K562 (cell line): ENCODE measurements at regions not wholly inside any gene's neighbourhood (a gene's known extent, or its start where the extent isn't known, plus 50 kb on each side); places are given as distances from the start of the nearest gene placed in this dataset.
A peak's percentile ranks its signal among the peaks of the same experiment; 100 is the strongest.

Experiments used
- ATAC-seq: fragments of 200-7000 bp; cut with Tn5 transposase; 3 replicates; pipeline ENCODE4 v1.9.1; 2020; ENCODE audit warnings: moderate library complexity
- BruUV-seq: library from RNA; stranded (reverse); fragments of 400-500 nt; replicated peaks from 2 replicates; lab custom pipeline; 2021; lab: Mats Ljungman, UMichigan
- CTCF ChIA-PET: fragments of 300-600 bp; formaldehyde crosslinking; extraction: SDS; loops from one replicate; lab custom pipeline; 2021; ENCODE audit warnings: low intra/inter-chr PET ratio; lab: Yijun Ruan, JAX
- POLR2A ChIA-PET: fragments of 300-600, 350-650 bp; sonication (Branson Sonifier 250); formaldehyde crosslinking; extraction: SDS; loops from one replicate; lab custom pipeline; 2021; ENCODE audit warnings: antibody characterized with exemption, inconsistent platforms; lab: Yijun Ruan, JAX
- DNase-seq, 4 experiments: peaks; one replicate each; pipeline versions ENCODE4 v3.0.0 to v3.0.0-alpha.2; 2011 to 2018; ENCODE audit warnings: low spot score in 3 of 4, mixed read lengths in 3 of 4; ENCODE audit errors: extremely low read depth in 1 of 4
- FAIRE-seq: peaks from 2 replicates; lab custom pipeline; 2011; peaks lifted over from hg19 to GRCh38; lab: Jason Lieb, UNC
- H2AFZ ChIP-seq: 2 replicates; pipeline ENCODE4 v1.6.0; 2011; ENCODE audit warnings: low read depth, low read length, control low read depth, inconsistent platforms
- H3K27ac ChIP-seq: fragments of 200-600 bp; 3 replicates; pipeline ENCODE4 v1.8.0; 2011; ENCODE audit warnings: low read depth, mild to moderate bottlenecking, control low read depth, inconsistent platforms, low read length, moderate library complexity, mixed read lengths; ENCODE audit errors: extremely low read depth
- H3K27me3 ChIP-seq, 2 experiments: fragments of 300-600 bp in 1 of 2; 2 replicates in 1 of 2; 3 replicates in 1 of 2; pipeline versions ENCODE4 v1.6.0 to v1.8.0; 2011; ENCODE audit warnings: inconsistent platforms in 2 of 2, low read length in 2 of 2, mild to moderate bottlenecking in 1 of 2, mixed read lengths in 1 of 2, moderate library complexity in 1 of 2; ENCODE audit not compliant: control insufficient read depth in 2 of 2, insufficient read depth in 2 of 2
- H3K36me3 ChIP-seq: fragments of 300-600 bp; 3 replicates; pipeline ENCODE4 v1.8.0; 2011; ENCODE audit warnings: mild to moderate bottlenecking, low read length, inconsistent platforms; ENCODE audit not compliant: control insufficient read depth, insufficient read depth
- H3K4me1 ChIP-seq, 2 experiments: fragments of 200-600 bp in 1 of 2; replicated peaks in 1 of 2; 2 replicates in 1 of 2; 3 replicates in 1 of 2; pipeline versions ENCODE4 v1.5.1 to v1.8.0; 2011; ENCODE audit warnings: inconsistent platforms in 2 of 2, low read length in 2 of 2, mild to moderate bottlenecking in 1 of 2, mixed read lengths in 1 of 2, moderate library complexity in 1 of 2; ENCODE audit not compliant: control insufficient read depth in 2 of 2, insufficient read depth in 2 of 2
- H3K4me2 ChIP-seq: 2 replicates; pipeline ENCODE4 v1.6.1; 2011; ENCODE audit warnings: low read length, control low read depth, inconsistent platforms, mixed read lengths; ENCODE audit not compliant: insufficient read depth
- H3K4me3 ChIP-seq: fragments of 200-600 bp; sonication (generic), shearing (Covaris generic); 2 replicates; pipeline ENCODE4 v1.5.1; 2016; ENCODE audit warnings: control low read depth, inconsistent platforms
- H3K79me2 ChIP-seq: fragments of 200-600 bp; 3 replicates; pipeline ENCODE4 v1.8.0; 2011; ENCODE audit warnings: low read length, inconsistent platforms; ENCODE audit not compliant: control insufficient read depth, insufficient read depth
- H3K9ac ChIP-seq, 2 experiments: 2 replicates each; pipeline versions ENCODE4 v1.6.0 to v1.6.1; 2011; ENCODE audit warnings: low read depth in 2 of 2, low read length in 2 of 2, control low read depth in 1 of 2, inconsistent platforms in 1 of 2, mild to moderate bottlenecking in 1 of 2, mixed read lengths in 1 of 2; ENCODE audit not compliant: insufficient read depth in 1 of 2
- H3K9me1 ChIP-seq: one replicate; pipeline ENCODE4 v1.6.0; 2011; ENCODE audit warnings: inconsistent platforms, mild to moderate bottlenecking, low read length, moderate library complexity; ENCODE audit not compliant: control insufficient read depth, insufficient read depth
- H3K9me3 ChIP-seq: replicated peaks from 2 replicates; pipeline ENCODE4 v1.5.1; 2011; ENCODE audit warnings: low read depth, low read length, inconsistent platforms; ENCODE audit not compliant: control insufficient read depth, insufficient read depth
- H4K20me1 ChIP-seq: replicated peaks from 2 replicates; pipeline ENCODE4 v1.6.1; 2011; ENCODE audit warnings: low read length, inconsistent platforms, mixed read lengths; ENCODE audit not compliant: control insufficient read depth, insufficient read depth
- ATF6 ChIP-seq: sonication (generic); formaldehyde crosslinking; IDR thresholded peaks from 2 replicates; pipeline ENCODE4 v1.4.0; 2020; ENCODE audit warnings: mild to moderate bottlenecking, missing genetic modification reagents
- CC2D1A ChIP-seq: fragments of 450-650 bp; IDR thresholded peaks from 2 replicates; pipeline ENCODE4 v1.6.1; 2017; ENCODE audit warnings: mild to moderate bottlenecking
- CTCF ChIP-seq, 3 experiments: IDR thresholded peaks in 2 of 3; conservative IDR thresholded peaks in 1 of 3; 2 replicates each; pipeline ENCODE4 v1.5.1; 2011 to 2012; ENCODE audit warnings: low read length in 3 of 3, mild to moderate bottlenecking in 3 of 3, control low read depth in 2 of 3, improper control_type of control experiment in 1 of 3, inconsistent platforms in 1 of 3, low read depth in 1 of 3, mixed read lengths in 1 of 3, moderate library complexity in 1 of 3; ENCODE audit not compliant: insufficient read depth in 2 of 3
- E2F8 ChIP-seq: fragments of 450-650 bp; IDR thresholded peaks from 2 replicates; pipeline ENCODE4 v1.7.1; 2018; ENCODE audit warnings: mild to moderate bottlenecking, low read depth; ENCODE audit not compliant: partially characterized antibody
- HDGF ChIP-seq: fragments of 450-650 bp; IDR thresholded peaks from 2 replicates; pipeline ENCODE4 v1.6.1; 2016
- KLF16 ChIP-seq: IDR thresholded peaks from 2 replicates; pipeline ENCODE4 v1.6.1; 2016; ENCODE audit warnings: antibody characterized with exemption
- LARP7 ChIP-seq: fragments of 450-650 bp; IDR thresholded peaks from 2 replicates; pipeline ENCODE4 v1.6.1; 2016
- NR2C1 ChIP-seq, 2 experiments: fragments of 450-650 bp; IDR thresholded peaks; 2 replicates each; pipeline ENCODE4 v1.6.1; 2017; ENCODE audit warnings: mild to moderate bottlenecking in 2 of 2, antibody characterized with exemption in 1 of 2, inconsistent platforms in 1 of 2, missing compliant biosample characterization in 1 of 2, missing genetic modification characterization in 1 of 2
- PHB ChIP-seq: fragments of 250-450 bp; sonication (Bioruptor Pico); IDR thresholded peaks from 2 replicates; pipeline ENCODE4 v1.5.0; 2021
- PHF8 ChIP-seq: fragments of 200-600 bp; sonication (generic); IDR thresholded peaks from 2 replicates; pipeline ENCODE4 v1.6.1; 2012; ENCODE audit warnings: mixed run types, mild to moderate bottlenecking, inconsistent platforms, low read length, moderate library complexity, borderline replicate concordance
- RAD21 ChIP-seq, 2 experiments: fragments of 250-450 bp in 1 of 2; fragments of 450-650 bp in 1 of 2; sonication (Bioruptor Pico) in 1 of 2; formaldehyde crosslinking in 1 of 2; IDR thresholded peaks in 1 of 2; conservative IDR thresholded peaks in 1 of 2; 2 replicates each; pipeline versions ENCODE4 v1.4.0 to v1.8.0; 2020 to 2022; ENCODE audit warnings: mild to moderate bottlenecking in 2 of 2, moderate library complexity in 1 of 2
- SIN3B ChIP-seq: fragments of 450-650 bp; IDR thresholded peaks from 2 replicates; pipeline ENCODE4 v1.6.1; 2017; ENCODE audit warnings: low read depth, mild to moderate bottlenecking, moderate library complexity
- SMC3 ChIP-seq: conservative IDR thresholded peaks from 2 replicates; pipeline ENCODE4 v1.6.1; 2011; ENCODE audit warnings: low read depth, low read length, improper control_type of control experiment; ENCODE audit not compliant: insufficient read depth
- U2AF1 ChIP-seq: fragments of 200-400 bp; formaldehyde crosslinking; optimal IDR thresholded peaks from 2 replicates; pipeline ENCODE3; 2017; ENCODE audit warnings: mild to moderate bottlenecking, low read depth, low read length, moderate library complexity
- ZNF197 ChIP-seq: fragments of 200-800 bp; sonication (Bioruptor generic); IDR thresholded peaks from 2 replicates; pipeline ENCODE4 v1.6.1; 2016; ENCODE audit warnings: low read depth, missing genetic modification characterization, missing compliant biosample characterization
- ZNF274 ChIP-seq: IDR thresholded peaks from 2 replicates; pipeline ENCODE4 v1.6.1; 2011; ENCODE audit warnings: low read depth, mild to moderate bottlenecking, low read length, moderate library complexity, borderline replicate concordance
- ZNF354B ChIP-seq: fragments of 250-450 bp; sonication (Bioruptor Pico); IDR thresholded peaks from 2 replicates; pipeline ENCODE4 v1.4.0; 2020
- WGBS: fragments of 100-300 bp; shearing (Covaris generic); methylation state at CpG from one replicate; pipeline ENCODE4 v1.1.6; 2016; ENCODE audit warnings: low coverage, mixed read lengths; ENCODE audit not compliant: insufficient coverage; ENCODE audit errors: missing lambda C conversion rate; 5-methylcytosine and 5-hydroxymethylcytosine counted together
- in situ Hi-C: fragments of 300-500 bp; cut with MboI; formaldehyde crosslinking; loops from 4 replicates; pipeline ENCODE4 v1.15.0; 2018; ENCODE audit warnings: inconsistent platforms, mixed read lengths
- intact Hi-C: fragments of 100-400 bp; cut with micrococcal nuclease; formaldehyde crosslinking; loops from 2 replicates; pipeline ENCODE4 v1.14.2; 2022

- Histone ChIP-seq H2AFZ (no peak overlapping the region), H3K27me3 (no peaks in the 10 kb centered on the region), H3K4me1 (no peaks in the 10 kb centered on the region), H3K4me2 (no peak overlapping the region), H4K20me1 (no peaks in the 10 kb centered on the region), H3K79me2 (no peaks in the 10 kb centered on the region), H3K9ac (no peak overlapping the region), H3K9me3 (peaks cover 3% of the 10 kb centered on the region; the same call in 1 of the 2 replicates), H3K27ac (no peak overlapping the region), H3K9me1 (no peaks in the 10 kb centered on the region), H3K36me3 (no peaks in the 10 kb centered on the region), H3K4me3 (no peak overlapping the region)
- ChIA-PET POLR2A (interaction anchor here (0.6 kb wide), 1 partner anchor 15 kb away, joined by 3 read pairs; no protein-coding TSS in a partner anchor), CTCF (interaction anchor here (0.7 to 1.3 kb wide), 2 partner anchors 143 to 484 kb away, joined by 3 to 4 read pairs; no protein-coding TSS in a partner anchor)
- intact Hi-C loops (loop anchor here (1.0 kb wide), 1 partner anchor 143 kb away; no protein-coding TSS in a partner anchor), in situ Hi-C loops (no loop called here)
- FAIRE-seq = no peak
- ATAC-seq = peak; percentile 84
- BruUV-seq = no TSS peak
- WGBS = 0% methylated on average over 2 of the region's 2 CpGs
- peak; percentile 34 to 45 (median 38) for DNase-seq
- TF ChIP-seq ATF6 (CRISPR knock-in tag) = no peak
- no peak for TF ChIP-seq PHB
- no peak for TF ChIP-seq ZNF197 (CRISPR knock-in tag)
- TF ChIP-seq PHF8 = no peak
- no peak for TF ChIP-seq KLF16
- peak; percentile 39 to 57 (median 56); a peak in 4 of 6 replicates for TF ChIP-seq CTCF (IDR thresholded peaks at IDR 0.05 in 2 of 3, conservative IDR thresholded peaks at IDR 0.05 in 1 of 3; ENCODE audit: insufficient read depth in 2 of 3, low read depth in 1 of 3, low read length in 3 of 3)
- TF ChIP-seq E2F8 = no peak
- no peak for TF ChIP-seq SIN3B
- no peak for TF ChIP-seq ZNF274
- TF ChIP-seq NR2C1 (IDR thresholded peaks at IDR 0.05) = no peak
- TF ChIP-seq NR2C1 (tag; IDR thresholded peaks at IDR 0.05) = no peak
- no peak for TF ChIP-seq HDGF
- TF ChIP-seq U2AF1 = no peak
- TF ChIP-seq LARP7 = no peak
- TF ChIP-seq CC2D1A = 0 out of 2 replicates have a peak, but pooled peaks have one; percentile 23
- no peak for TF ChIP-seq ZNF354B (CRISPR knock-in tag)
- TF ChIP-seq RAD21 (CRISPR knock-in tag; conservative IDR thresholded peaks at IDR 0.05 in 1 of 2, IDR thresholded peaks at IDR 0.05 in 1 of 2) = peak; percentile 11 to 62; a peak in 2 of 4 replicates
- peak; percentile 45; the same call in 1 of the 2 replicates for TF ChIP-seq SMC3
Observed at GRCh38 chr7:121510302-121510701, 114.2 kb upstream of the FAM3C start.
